Left ventricle myocardium inferior (tissue), 1 donor: ENCODE measurements at regions not wholly inside any gene's neighbourhood (a gene's known extent, or its start where the extent isn't known, plus 50 kb on each side); places are given as distances from the start of the nearest gene placed in this dataset.

Source experiments
- DNase-seq: peaks from one replicate; pipeline ENCODE4 v3.0.0-alpha.2; 2020
- H3K27ac ChIP-seq: fragments of 200-600 bp; replicated peaks from 2 replicates; pipeline ENCODE4 v1.8.0; 2021
- H3K27me3 ChIP-seq: fragments of 200-600 bp; 2 replicates; pipeline ENCODE4 v1.8.0; 2021; ENCODE audit warnings: low read depth
- H3K36me3 ChIP-seq: fragments of 200-600 bp; 2 replicates; pipeline ENCODE4 v1.8.0; 2021
- H3K4me1 ChIP-seq: fragments of 200-600 bp; 2 replicates; pipeline ENCODE4 v1.8.0; 2021
- H3K4me3 ChIP-seq: fragments of 200-600 bp; 2 replicates; pipeline ENCODE4 v1.8.0; 2021; ENCODE audit warnings: mild to moderate bottlenecking, moderate library complexity
- H3K9me3 ChIP-seq: fragments of 200-600 bp; replicated peaks from 2 replicates; pipeline ENCODE4 v1.8.0; 2021
- intact Hi-C: fragments of 100-400 bp; cut with micrococcal nuclease; formaldehyde crosslinking; loops from one replicate; pipeline ENCODE4 v1.11.0; 2022
- TF ChIP-seq, protein P1 (sequence below): fragments of 200-600 bp; IDR thresholded peaks from 2 replicates; pipeline ENCODE4 v1.8.0; 2021; ENCODE audit warnings: antibody characterized with exemption, mild to moderate bottlenecking, borderline replicate concordance
- donor health status: DM: no; HTN: yes; CAD: no; lungs with severe emphysema.

DNA sequence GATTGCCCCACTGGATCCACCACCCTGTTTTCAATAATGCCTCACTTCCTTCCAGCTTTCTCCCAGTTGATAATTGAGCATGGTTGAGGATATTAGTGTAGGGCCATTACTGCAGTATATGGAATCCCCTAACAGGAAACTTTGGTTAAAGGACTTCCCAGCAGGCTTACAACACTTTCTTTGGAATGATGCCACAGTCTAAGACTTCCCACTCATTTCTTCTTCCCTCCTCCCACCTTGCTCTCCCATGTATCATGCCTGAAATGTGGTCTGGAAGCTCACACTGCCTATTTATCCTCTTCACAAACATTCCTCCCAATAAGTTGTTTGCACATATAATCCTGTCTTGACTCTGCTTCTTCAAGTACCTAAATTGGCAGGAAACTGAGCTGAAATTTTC is 863.3 kb downstream of the CENPC start:
- no peak for DNase-seq
- H3K4me1 ChIP-seq: no peaks in the 10 kb centered on the region
- no peaks in the 10 kb centered on the region for H3K27me3 ChIP-seq
- TF ChIP-seq, protein P1, sequence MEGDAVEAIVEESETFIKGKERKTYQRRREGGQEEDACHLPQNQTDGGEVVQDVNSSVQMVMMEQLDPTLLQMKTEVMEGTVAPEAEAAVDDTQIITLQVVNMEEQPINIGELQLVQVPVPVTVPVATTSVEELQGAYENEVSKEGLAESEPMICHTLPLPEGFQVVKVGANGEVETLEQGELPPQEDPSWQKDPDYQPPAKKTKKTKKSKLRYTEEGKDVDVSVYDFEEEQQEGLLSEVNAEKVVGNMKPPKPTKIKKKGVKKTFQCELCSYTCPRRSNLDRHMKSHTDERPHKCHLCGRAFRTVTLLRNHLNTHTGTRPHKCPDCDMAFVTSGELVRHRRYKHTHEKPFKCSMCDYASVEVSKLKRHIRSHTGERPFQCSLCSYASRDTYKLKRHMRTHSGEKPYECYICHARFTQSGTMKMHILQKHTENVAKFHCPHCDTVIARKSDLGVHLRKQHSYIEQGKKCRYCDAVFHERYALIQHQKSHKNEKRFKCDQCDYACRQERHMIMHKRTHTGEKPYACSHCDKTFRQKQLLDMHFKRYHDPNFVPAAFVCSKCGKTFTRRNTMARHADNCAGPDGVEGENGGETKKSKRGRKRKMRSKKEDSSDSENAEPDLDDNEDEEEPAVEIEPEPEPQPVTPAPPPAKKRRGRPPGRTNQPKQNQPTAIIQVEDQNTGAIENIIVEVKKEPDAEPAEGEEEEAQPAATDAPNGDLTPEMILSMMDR: no peak
- no peak overlapping the region for H3K27ac ChIP-seq
- intact Hi-C loops: no loop called here
- H3K4me3 ChIP-seq: no peak overlapping the region
- peaks cover 19% of the 10 kb centered on the region for H3K9me3 ChIP-seq
- H3K36me3 ChIP-seq: no peaks in the 10 kb centered on the region

DNA sequence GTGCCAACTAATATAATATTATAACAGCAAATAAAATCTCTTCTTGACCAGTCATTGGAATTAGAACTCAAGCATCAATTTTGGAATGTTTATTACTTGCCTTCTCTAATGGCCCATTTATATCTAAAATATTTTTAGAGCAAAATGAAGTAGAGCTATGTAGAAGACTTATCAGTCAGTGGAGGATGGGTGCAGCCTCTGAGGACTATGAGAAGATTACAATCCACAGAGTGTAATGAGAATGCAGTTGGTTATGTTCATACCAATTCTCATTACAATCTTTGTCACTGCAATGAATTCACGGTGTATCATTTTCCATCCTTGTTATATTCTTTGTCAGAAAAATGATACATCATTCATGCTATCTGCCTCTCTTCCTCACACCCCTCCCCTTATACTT is 878.1 kb downstream of the CENPC start:
- intact Hi-C loops: no loop called here
- TF ChIP-seq, protein P1: no peak
- H3K4me1 ChIP-seq: no peaks in the 10 kb centered on the region
- no peaks in the 10 kb centered on the region for H3K27me3 ChIP-seq
- DNase-seq: no peak
- H3K9me3 ChIP-seq: peaks cover 6% of the 10 kb centered on the region
- H3K27ac ChIP-seq: no peak overlapping the region
- no peak overlapping the region for H3K4me3 ChIP-seq
- H3K36me3 ChIP-seq: no peaks in the 10 kb centered on the region

DNA sequence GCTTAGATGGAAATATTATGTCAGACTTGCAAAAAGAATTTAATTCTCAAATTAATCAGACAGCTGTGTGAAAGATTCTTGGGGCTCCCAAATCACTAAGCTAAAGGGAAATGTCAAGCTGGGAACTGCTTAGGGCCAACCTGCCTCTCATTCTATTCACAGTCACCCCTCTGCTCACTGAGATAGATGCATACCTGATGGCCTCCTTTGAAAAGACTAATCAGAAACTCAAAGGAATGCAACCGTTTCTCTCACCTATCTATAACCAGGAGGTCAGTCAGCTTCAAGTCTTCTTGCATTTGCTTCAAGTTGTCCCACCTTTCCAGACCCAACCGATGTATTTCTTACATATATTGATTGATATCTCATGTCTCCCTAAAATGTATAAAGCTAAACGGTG is 882.7 kb downstream of the CENPC start:
- TF ChIP-seq, protein P1: no peak
- no peak for DNase-seq

DNA sequence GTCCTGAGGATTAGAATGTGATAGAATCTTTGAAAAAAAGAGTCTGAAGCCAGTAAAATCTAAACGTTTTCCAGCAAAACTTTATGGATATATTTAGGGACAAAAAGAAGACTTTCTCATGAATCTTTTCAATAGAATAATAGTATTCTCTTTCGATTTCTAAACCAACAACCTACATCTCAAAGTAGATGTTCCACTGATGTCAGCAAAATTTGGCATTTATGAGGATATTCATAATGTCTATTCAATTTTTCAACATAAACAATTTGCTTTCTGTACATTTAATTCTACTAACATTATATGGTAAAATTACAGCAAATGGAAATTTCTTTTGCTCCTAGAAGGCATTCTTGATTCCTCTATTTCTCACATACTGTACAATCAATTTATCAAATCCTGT is 886.5 kb downstream of the CENPC start:
- Histone ChIP-seq H3K36me3 (no peaks in the 10 kb centered on the region), H3K4me3 (no peak overlapping the region), H3K4me1 (no peaks in the 10 kb centered on the region), H3K27ac (no peak overlapping the region), H3K9me3 (peaks cover 2% of the 10 kb centered on the region), H3K27me3 (no peaks in the 10 kb centered on the region)
- TF ChIP-seq, protein P1: no peak
- intact Hi-C loops: no loop called here
- no peak for DNase-seq

More for the DNA sequence above, 882.7 kb downstream of the CENPC start:
- H3K36me3 ChIP-seq: no peaks in the 10 kb centered on the region
- intact Hi-C loops: no loop called here
- no peaks in the 10 kb centered on the region for H3K4me1 ChIP-seq
- no peak overlapping the region for H3K27ac ChIP-seq
- no peaks in the 10 kb centered on the region for H3K27me3 ChIP-seq
- no peak overlapping the region for H3K4me3 ChIP-seq
- H3K9me3 ChIP-seq: no peaks in the 10 kb centered on the region

DNA sequence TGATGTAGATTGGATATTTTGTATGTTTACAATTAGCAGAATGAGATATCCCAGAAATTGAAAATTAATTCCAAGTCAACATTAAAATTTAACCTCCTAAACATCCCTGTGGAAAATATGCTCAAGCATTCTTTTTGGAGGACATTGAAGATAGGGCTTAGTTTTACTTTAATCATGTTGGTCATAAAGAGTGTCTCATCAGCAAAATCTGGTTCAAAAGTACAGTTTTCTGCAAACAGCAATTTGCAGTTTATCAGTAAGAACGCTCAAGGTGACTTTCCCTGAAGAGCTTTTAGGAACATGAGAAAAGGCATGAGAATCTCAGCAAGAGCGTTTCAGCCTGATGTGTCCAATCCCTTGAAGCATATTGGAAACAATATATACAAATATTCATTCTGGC is 889.8 kb downstream of the CENPC start:
- TF ChIP-seq, protein P1: no peak
- DNase-seq: no peak
- Histone ChIP-seq H3K9me3 (peaks cover 14% of the 10 kb centered on the region), H3K27me3 (no peaks in the 10 kb centered on the region), H3K27ac (no peak overlapping the region), H3K4me1 (no peaks in the 10 kb centered on the region), H3K36me3 (no peaks in the 10 kb centered on the region), H3K4me3 (no peak overlapping the region)
- intact Hi-C loops: no loop called here

DNA sequence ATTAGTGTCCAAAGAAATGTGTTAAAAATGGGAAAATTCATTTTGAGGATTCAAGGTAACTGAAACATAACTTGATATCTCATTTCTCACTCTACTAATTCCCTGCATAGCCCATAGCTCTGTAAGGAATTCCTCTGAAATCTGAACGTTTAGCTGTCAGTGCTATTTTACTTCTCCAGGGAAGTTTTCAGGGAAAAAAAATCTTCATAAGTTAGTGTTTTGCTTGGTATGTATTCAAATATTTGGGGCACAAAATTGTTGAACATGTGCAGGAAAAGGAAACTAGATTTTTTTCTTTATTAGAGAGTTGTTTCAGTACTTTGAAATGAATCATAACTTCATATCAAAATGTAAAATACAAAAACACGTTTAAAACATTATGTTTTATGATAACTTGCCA is 891.4 kb downstream of the CENPC start:
- intact Hi-C loops: no loop called here
- DNase-seq: no peak
- H3K4me3 ChIP-seq: no peak overlapping the region
- H3K27me3 ChIP-seq: no peaks in the 10 kb centered on the region
- TF ChIP-seq, protein P1: no peak
- H3K36me3 ChIP-seq: no peaks in the 10 kb centered on the region
- peaks cover 14% of the 10 kb centered on the region for H3K9me3 ChIP-seq
- no peak overlapping the region for H3K27ac ChIP-seq
- no peaks in the 10 kb centered on the region for H3K4me1 ChIP-seq
